HCT116 (cell line): ENCODE measurements at regions not wholly inside any gene's neighbourhood (a gene's known extent, or its start where the extent isn't known, plus 50 kb on each side); places are given as distances from the start of the nearest gene placed in this dataset.
"Not testable (repeated sequence)": the region's sequence is repeated elsewhere in the genome, so short reads cannot be mapped to it uniquely, and the experiment has no call there.

Experiments
- CEBPB ChIP-seq: IDR thresholded peaks from 2 replicates; pipeline ENCODE4 v1.6.1; 2012; ENCODE audit warnings: low read depth
- EZH2 ChIP-seq: fragments of 200-600 bp; sonication (generic); IDR thresholded peaks from 2 replicates; pipeline ENCODE4 v1.6.1; 2017; ENCODE audit warnings: antibody characterized with exemption, mixed run types
- FOSL1 ChIP-seq: IDR thresholded peaks from 2 replicates; pipeline ENCODE4 v1.6.1; 2012; ENCODE audit warnings: low read depth
- POLR2A ChIP-seq: IDR thresholded peaks from 2 replicates; pipeline ENCODE4 v1.7.0; 2011; ENCODE audit warnings: borderline replicate concordance; ENCODE audit not compliant: insufficient read depth, insufficient read length; ENCODE audit errors: extremely low read depth
- POLR2AphosphoS5 ChIP-seq: IDR thresholded peaks from 2 replicates; pipeline ENCODE4 v1.6.1; 2011; ENCODE audit warnings: mild to moderate bottlenecking, low read depth, low read length, moderate library complexity
- REST ChIP-seq: IDR thresholded peaks from 2 replicates; pipeline ENCODE4 v1.6.1; 2012; ENCODE audit warnings: low read depth
- SIN3A ChIP-seq: IDR thresholded peaks from 2 replicates; pipeline ENCODE4 v1.6.1; 2012; ENCODE audit warnings: low read depth
- TCF7L2 ChIP-seq: IDR thresholded peaks from 2 replicates; pipeline ENCODE4 v1.7.0; 2011; ENCODE audit warnings: borderline replicate concordance, inconsistent platforms; ENCODE audit not compliant: insufficient read depth, insufficient read length; ENCODE audit errors: extremely low read depth
- YY1 ChIP-seq: IDR thresholded peaks from 2 replicates; pipeline ENCODE4 v1.6.1; 2011; ENCODE audit warnings: low read length, low read depth, moderate library complexity, mild to moderate bottlenecking; ENCODE audit not compliant: insufficient replicate concordance; ENCODE audit errors: extremely low read depth
- ZBTB33 ChIP-seq: IDR thresholded peaks from 2 replicates; pipeline ENCODE4 v1.6.1; 2011; ENCODE audit warnings: mild to moderate bottlenecking, low read length, moderate library complexity; ENCODE audit not compliant: insufficient replicate concordance; ENCODE audit errors: extremely low read depth
- ZFX ChIP-seq: fragments of 450-650 bp; IDR thresholded peaks from 2 replicates; pipeline ENCODE4 v1.6.1; 2017
- TF ChIP-seq, protein P1 (sequence below), 3 experiments: fragments of 200-600 bp in 1 of 3; sonication (generic) in 1 of 3; IDR thresholded peaks in 2 of 3; conservative IDR thresholded peaks in 1 of 3; 2 replicates each; pipeline ENCODE4 v1.5.1; 2012 to 2017; ENCODE audit warnings: low read depth in 2 of 3, low read length in 2 of 3, antibody characterized with exemption in 1 of 3, borderline replicate concordance in 1 of 3, control low read depth in 1 of 3, mild to moderate bottlenecking in 1 of 3, mixed read lengths in 1 of 3, mixed run types in 1 of 3, moderate library complexity in 1 of 3; ENCODE audit not compliant: insufficient read depth in 1 of 3
- TF ChIP-seq, protein P2 (sequence below): IDR thresholded peaks from 2 replicates; pipeline ENCODE4 v1.6.1; 2012
- TF ChIP-seq, protein P3 (sequence below): IDR thresholded peaks from 2 replicates; pipeline ENCODE4 v1.6.1; 2012

- not testable (repeated sequence) for TF ChIP-seq YY1, FOSL1, REST, EZH2, POLR2A, SIN3A, CEBPB, ZFX, TCF7L2, ZBTB33, POLR2AphosphoS5
- TF ChIP-seq, protein P1, sequence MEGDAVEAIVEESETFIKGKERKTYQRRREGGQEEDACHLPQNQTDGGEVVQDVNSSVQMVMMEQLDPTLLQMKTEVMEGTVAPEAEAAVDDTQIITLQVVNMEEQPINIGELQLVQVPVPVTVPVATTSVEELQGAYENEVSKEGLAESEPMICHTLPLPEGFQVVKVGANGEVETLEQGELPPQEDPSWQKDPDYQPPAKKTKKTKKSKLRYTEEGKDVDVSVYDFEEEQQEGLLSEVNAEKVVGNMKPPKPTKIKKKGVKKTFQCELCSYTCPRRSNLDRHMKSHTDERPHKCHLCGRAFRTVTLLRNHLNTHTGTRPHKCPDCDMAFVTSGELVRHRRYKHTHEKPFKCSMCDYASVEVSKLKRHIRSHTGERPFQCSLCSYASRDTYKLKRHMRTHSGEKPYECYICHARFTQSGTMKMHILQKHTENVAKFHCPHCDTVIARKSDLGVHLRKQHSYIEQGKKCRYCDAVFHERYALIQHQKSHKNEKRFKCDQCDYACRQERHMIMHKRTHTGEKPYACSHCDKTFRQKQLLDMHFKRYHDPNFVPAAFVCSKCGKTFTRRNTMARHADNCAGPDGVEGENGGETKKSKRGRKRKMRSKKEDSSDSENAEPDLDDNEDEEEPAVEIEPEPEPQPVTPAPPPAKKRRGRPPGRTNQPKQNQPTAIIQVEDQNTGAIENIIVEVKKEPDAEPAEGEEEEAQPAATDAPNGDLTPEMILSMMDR (IDR thresholded peaks at IDR 0.05 in 2 of 3, conservative IDR thresholded peaks at IDR 0.05 in 1 of 3; ENCODE audit: borderline replicate concordance in 1 of 3, insufficient read depth in 1 of 3, low read depth in 2 of 3, low read length in 2 of 3): not testable (repeated sequence)
- TF ChIP-seq, protein P2, sequence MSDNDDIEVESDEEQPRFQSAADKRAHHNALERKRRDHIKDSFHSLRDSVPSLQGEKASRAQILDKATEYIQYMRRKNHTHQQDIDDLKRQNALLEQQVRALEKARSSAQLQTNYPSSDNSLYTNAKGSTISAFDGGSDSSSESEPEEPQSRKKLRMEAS: not testable (repeated sequence)
- TF ChIP-seq, protein P3, sequence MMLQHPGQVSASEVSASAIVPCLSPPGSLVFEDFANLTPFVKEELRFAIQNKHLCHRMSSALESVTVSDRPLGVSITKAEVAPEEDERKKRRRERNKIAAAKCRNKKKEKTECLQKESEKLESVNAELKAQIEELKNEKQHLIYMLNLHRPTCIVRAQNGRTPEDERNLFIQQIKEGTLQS: not testable (repeated sequence)
Measured at GRCh38 chr17:45562868-45563267, 72.3 kb upstream of the PLEKHM1 start.
